Transverse colon (tissue), 4 donors: ENCODE measurements at regions not wholly inside any gene's neighbourhood (a gene's known extent, or its start where the extent isn't known, plus 50 kb on each side); places are given as distances from the start of the nearest gene placed in this dataset.

ENCODE experiments used
- DNase-seq: peaks from one replicate; pipeline ENCODE4 v3.0.0-alpha.2; 2019
- H3K27ac ChIP-seq, 4 donors: fragments of 200-600 bp; sonication (generic); 2 replicates each; pipeline ENCODE4 v1.5.1; 2016 to 2018; ENCODE audit warnings: inconsistent platforms in 4 of 4
- H3K27me3 ChIP-seq: fragments of 200-600 bp; sonication (generic); 2 replicates; pipeline ENCODE4 v1.5.1; 2017; ENCODE audit warnings: inconsistent platforms
- H3K36me3 ChIP-seq, 4 donors: fragments of 200-600 bp; sonication (generic); 2 replicates each; pipeline ENCODE4 v1.5.1; 2017 to 2019; ENCODE audit warnings: inconsistent platforms in 4 of 4
- H3K4me1 ChIP-seq, 4 donors: fragments of 200-600 bp; sonication (generic); 2 replicates each; pipeline ENCODE4 v1.5.1; 2017 to 2020; ENCODE audit warnings: inconsistent platforms in 4 of 4
- H3K4me3 ChIP-seq, 4 donors: fragments of 200-600 bp; sonication (generic); 1 replicate in 1 of 4; 2 replicates in 3 of 4; pipeline versions ENCODE4 v1.5.1 to v1.6.1; 2017 to 2019; ENCODE audit warnings: inconsistent platforms in 4 of 4
- H3K9me3 ChIP-seq, 2 donors: fragments of 200-600 bp; sonication (generic); 2 replicates each; pipeline ENCODE4 v1.5.1; 2017 to 2019; ENCODE audit warnings: inconsistent platforms in 2 of 2
- CTCF ChIP-seq, 5 experiments: fragments of 200-600 bp in 3 of 5; fragments of 450-650 bp in 2 of 5; sonication (generic) in 3 of 5; IDR thresholded peaks; 1 replicate in 2 of 5; 2 replicates in 3 of 5; pipeline ENCODE4 v1.5.1; 2016 to 2017; ENCODE audit warnings: antibody characterized with exemption in 5 of 5, inconsistent platforms in 3 of 5, mild to moderate bottlenecking in 2 of 5, moderate library complexity in 1 of 5
- EP300 ChIP-seq: sonication (generic); formaldehyde crosslinking; IDR thresholded peaks from one replicate; pipeline ENCODE4 v1.6.1; 2017; ENCODE audit warnings: antibody characterized with exemption, low read depth
- POLR2A ChIP-seq: fragments of 450-650 bp; IDR thresholded peaks from one replicate; pipeline ENCODE4 v1.6.1; 2016; ENCODE audit warnings: antibody characterized with exemption, mild to moderate bottlenecking, moderate library complexity
- POLR2AphosphoS5 ChIP-seq, 3 donors: sonication (generic); formaldehyde crosslinking; IDR thresholded peaks; one replicate each; pipeline ENCODE4 v1.6.1; 2016; ENCODE audit warnings: antibody characterized with exemption in 3 of 3
- WGBS, 2 donors: methylation state at CpG; one replicate each; pipeline ENCODE4 v1.1.5; 2018; ENCODE audit warnings: low coverage in 1 of 2; 5-methylcytosine and 5-hydroxymethylcytosine counted together
- in situ Hi-C, 4 donors: fragments of 200-750 bp; cut with MboI; loops; one replicate each; pipeline versions ENCODE4 v1.15.0 to v1.15.1; 2017; ENCODE audit warnings: low sequenced_read_pairs in 3 of 4, low pct_ligation_motif_present in 1 of 4, low pct_unique_long_range_greater_than_20kb in 1 of 4
- intact Hi-C: fragments of 100-400 bp; cut with DNase I; formaldehyde crosslinking; loops from one replicate; pipeline ENCODE4 v1.15.1; 2023; ENCODE audit warnings: low total_unique reads

DNA sequence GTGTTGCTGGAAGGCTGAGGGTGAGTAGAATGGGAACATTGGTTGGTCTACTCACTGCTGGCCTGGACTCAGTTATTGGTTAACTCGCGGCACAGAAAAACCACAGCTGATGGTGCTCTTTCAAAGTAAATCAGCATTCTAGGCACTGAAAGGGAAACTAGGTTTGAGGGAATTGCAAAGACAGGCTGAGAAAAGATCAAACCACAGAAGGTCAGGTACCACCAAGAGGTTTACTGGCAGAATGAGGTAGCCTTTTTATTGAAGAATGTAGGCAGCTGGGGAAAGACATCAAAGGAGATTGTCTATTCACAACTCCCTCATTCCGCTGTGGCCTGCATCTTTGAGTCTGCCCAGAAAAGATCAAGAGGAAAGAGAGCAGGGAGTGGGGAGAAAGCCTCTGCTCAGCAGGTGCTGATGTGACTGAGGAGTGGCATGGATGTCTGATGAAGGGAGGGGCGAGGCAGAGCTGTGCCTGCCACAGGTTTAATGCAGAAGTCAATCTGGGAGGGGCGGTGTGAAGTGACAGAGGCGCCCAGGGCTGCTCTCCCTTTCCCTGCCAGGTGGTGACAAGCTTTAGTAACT, 255.5 kb downstream of the MAN2A1 start:
- H3K27me3 ChIP-seq, result no peaks in the 10 kb centered on the region
- H3K4me1 ChIP-seq, result no peaks in the 10 kb centered on the region
- in situ Hi-C loops, result no loop called here
- H3K27ac ChIP-seq, result no peak overlapping the region
- no peak for DNase-seq
- no peaks in the 10 kb centered on the region for H3K36me3 ChIP-seq
- H3K4me3 ChIP-seq, result no peak overlapping the region
- H3K9me3 ChIP-seq, result peaks cover 0 to 2% of the 10 kb centered on the region in 2 donors
- TF ChIP-seq EP300, result no peak
- TF ChIP-seq POLR2AphosphoS5 (IDR thresholded peaks at IDR 0.05), result no peak
- TF ChIP-seq POLR2A, result no peak
- no peak for TF ChIP-seq CTCF (IDR thresholded peaks at IDR 0.05)
- intact Hi-C loops, result no loop called here
- 67% methylated on average over 6 of the region's 6 CpGs; no CpG with 5 or more reads in 1 of the 2 donors for WGBS, 2 donors

- intact Hi-C loops, result no loop called here
- WGBS, 2 donors, result 57 to 80% methylated on average over 2 of the region's 2 CpGs
- no peaks in the 10 kb centered on the region for H3K27me3 ChIP-seq
- no peaks in the 10 kb centered on the region for H3K4me1 ChIP-seq
- in situ Hi-C loops, result no loop called here
- no peaks in the 10 kb centered on the region for H3K36me3 ChIP-seq
- H3K4me3 ChIP-seq, result no peak overlapping the region
- H3K27ac ChIP-seq, result no peak overlapping the region
- H3K9me3 ChIP-seq, result no peaks in the 10 kb centered on the region
- TF ChIP-seq POLR2A, result no peak
- no peak for TF ChIP-seq CTCF (IDR thresholded peaks at IDR 0.05)
- TF ChIP-seq POLR2AphosphoS5 (IDR thresholded peaks at IDR 0.05), result no peak
- no peak for TF ChIP-seq EP300
- DNase-seq, result no peak
These were observed 256.2 kb downstream of the MAN2A1 start for GRCh38 chr5:109945723-109946480.

- 73 to 76% methylated on average over 4 of the region's 4 CpGs for WGBS, 2 donors
- TF ChIP-seq EP300 (no peak), POLR2A (no peak), CTCF (IDR thresholded peaks at IDR 0.05) (no peak), POLR2AphosphoS5 (IDR thresholded peaks at IDR 0.05) (no peak)
- in situ Hi-C loops (no loop called here), intact Hi-C loops (no loop called here)
- H3K36me3 ChIP-seq, result no peaks in the 10 kb centered on the region
- H3K27me3 ChIP-seq, result no peaks in the 10 kb centered on the region
- H3K4me3 ChIP-seq, result no peak overlapping the region
- H3K9me3 ChIP-seq, result no peaks in the 10 kb centered on the region
- no peaks in the 10 kb centered on the region for H3K4me1 ChIP-seq
- H3K27ac ChIP-seq, result no peak overlapping the region
- DNase-seq, result no peak
These were observed 256.9 kb downstream of the MAN2A1 start for GRCh38 chr5:109946610-109947009.

- DNase-seq, result no peak
- Histone ChIP-seq H3K4me3 (no peak overlapping the region), H3K4me1 (no peaks in the 10 kb centered on the region), H3K27ac (no peak overlapping the region), H3K27me3 (no peaks in the 10 kb centered on the region), H3K9me3 (no peaks in the 10 kb centered on the region), H3K36me3 (no peaks in the 10 kb centered on the region)
- in situ Hi-C loops (no loop called here), intact Hi-C loops (no loop called here)
- no peak for TF ChIP-seq POLR2A
- TF ChIP-seq CTCF (IDR thresholded peaks at IDR 0.05), result no peak
- no peak for TF ChIP-seq EP300
- no peak for TF ChIP-seq POLR2AphosphoS5 (IDR thresholded peaks at IDR 0.05)
- 85 to 95% methylated on average over 2 to 3 of the region's 3 CpGs for WGBS, 2 donors
These were observed 257.9 kb downstream of the MAN2A1 start for GRCh38 chr5:109947667-109948066.
